Activated naive CD4-positive, alpha-beta T cell treated with anti-CD3 and anti-CD28 coated beads, Interleukin-2, amount 50 U/mL, for 72 hours (primary cell): ENCODE measurements at regions not wholly inside any gene's neighbourhood (a gene's known extent, or its start where the extent isn't known, plus 50 kb on each side); places are given as distances from the start of the nearest gene placed in this dataset.
A peak's percentile ranks its signal among the peaks of the same experiment; 100 is the strongest.

Experiments
- ATAC-seq, 2 donors: fragments of 150-1000 bp; cut with Tn5 transposase; 2 replicates each; pipeline ENCODE4 v1.10.0; 2021; ENCODE audit warnings: mild to moderate bottlenecking in 2 of 2, moderate library complexity in 2 of 2
- DNase-seq, 2 donors: peaks; one replicate each; pipeline ENCODE4 v3.0.0; 2021 to 2022; ENCODE audit warnings: low spot score in 2 of 2
- H3K27ac Mint-ChIP-seq, 2 donors: one replicate each; pipeline ENCODE4 v1.8.0; 2022; ENCODE audit warnings: mild to moderate bottlenecking in 2 of 2, mixed read lengths in 2 of 2
- H3K36me3 Mint-ChIP-seq, 2 donors: one replicate each; pipeline ENCODE4 v1.8.0; 2022; ENCODE audit warnings: mixed read lengths in 2 of 2
- H3K9me3 Mint-ChIP-seq, 2 donors: one replicate each; pipeline ENCODE4 v1.8.0; 2022; ENCODE audit warnings: mixed read lengths in 2 of 2

GRCh38 chr4:24659241-24659961 is 75.0 kb upstream of the DHX15 start:
- no peak for ATAC-seq
- no peak for DNase-seq
- no peak overlapping the region for H3K27ac Mint-ChIP-seq
- H3K36me3 Mint-ChIP-seq, result no peaks in the 10 kb centered on the region
- no peaks in the 10 kb centered on the region for H3K9me3 Mint-ChIP-seq

GRCh38 chr4:24662056-24662455 is 77.7 kb upstream of the DHX15 start:
- no peak overlapping the region for H3K27ac Mint-ChIP-seq
- no peaks in the 10 kb centered on the region for H3K9me3 Mint-ChIP-seq
- ATAC-seq (no peak), DNase-seq (no peak)
- no peaks in the 10 kb centered on the region for H3K36me3 Mint-ChIP-seq

- H3K9me3 Mint-ChIP-seq, result no peaks in the 10 kb centered on the region
- no peak for ATAC-seq
- H3K27ac Mint-ChIP-seq, result no peak overlapping the region
- no peak for DNase-seq
- H3K36me3 Mint-ChIP-seq, result no peaks in the 10 kb centered on the region
Measured at GRCh38 chr4:24662542-24662941, 78.2 kb upstream of the DHX15 start.

- DNase-seq (no peak), ATAC-seq (no peak)
- H3K36me3 Mint-ChIP-seq, result no peaks in the 10 kb centered on the region
- H3K27ac Mint-ChIP-seq, result no peak overlapping the region
- no peaks in the 10 kb centered on the region for H3K9me3 Mint-ChIP-seq
Measured at GRCh38 chr4:24664956-24665355, 80.6 kb upstream of the DHX15 start.

DNA sequence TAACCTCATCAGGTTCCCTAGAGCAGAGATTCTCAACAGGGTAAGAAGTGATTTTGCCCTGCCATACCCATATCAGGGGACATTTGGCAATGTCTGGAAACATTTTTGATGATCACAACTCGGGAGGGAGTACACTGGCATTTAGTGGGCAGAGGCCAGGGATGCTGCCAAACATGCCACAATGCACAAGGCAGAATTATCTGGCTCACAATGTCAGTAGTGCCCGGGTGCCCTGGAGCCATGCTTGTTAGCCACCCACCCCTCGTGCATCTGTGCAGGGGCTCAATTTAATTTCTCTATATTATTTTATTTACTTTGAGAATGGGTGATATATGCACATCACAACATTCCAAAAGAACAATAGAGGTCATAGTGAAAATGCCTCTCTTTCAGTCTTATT is 82.0 kb upstream of the DHX15 start:
- ATAC-seq, result no peak
- H3K36me3 Mint-ChIP-seq, result no peaks in the 10 kb centered on the region
- no peak for DNase-seq
- no peaks in the 10 kb centered on the region for H3K9me3 Mint-ChIP-seq
- H3K27ac Mint-ChIP-seq, result no peak overlapping the region

DNA sequence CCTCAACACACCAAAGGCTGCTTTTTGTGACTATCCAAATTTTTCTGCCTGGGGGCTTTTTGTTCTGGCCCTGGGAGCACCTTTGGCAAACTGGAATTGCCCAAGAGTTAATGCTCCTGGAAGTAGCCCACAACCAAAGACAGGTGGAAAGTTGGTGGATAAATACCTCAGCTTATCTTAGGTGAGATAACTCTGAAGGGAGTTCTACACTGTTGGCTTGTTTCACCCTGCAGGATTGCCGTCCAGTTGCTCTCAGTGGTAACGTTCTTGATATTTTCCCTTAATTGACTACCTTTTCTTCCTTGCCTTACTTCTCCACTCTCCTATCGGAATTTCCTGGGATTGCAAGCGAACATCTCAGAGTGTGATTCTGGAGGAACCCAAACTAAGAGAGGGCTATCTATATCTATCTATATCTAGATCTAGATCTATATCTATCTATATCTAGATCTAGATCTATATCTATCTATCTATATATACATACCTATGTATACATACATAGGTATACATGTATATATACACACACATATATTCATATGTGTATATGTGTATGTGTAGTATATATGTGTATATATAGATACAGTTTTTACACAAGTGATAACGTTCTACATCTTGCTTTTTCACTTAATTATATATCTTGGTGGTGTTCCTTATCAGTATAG is 82.6 kb upstream of the DHX15 start:
- Mint-ChIP-seq H3K9me3 (no peaks in the 10 kb centered on the region), H3K27ac (no peak overlapping the region), H3K36me3 (no peaks in the 10 kb centered on the region)
- no peak for ATAC-seq
- DNase-seq, result no peak

DNA sequence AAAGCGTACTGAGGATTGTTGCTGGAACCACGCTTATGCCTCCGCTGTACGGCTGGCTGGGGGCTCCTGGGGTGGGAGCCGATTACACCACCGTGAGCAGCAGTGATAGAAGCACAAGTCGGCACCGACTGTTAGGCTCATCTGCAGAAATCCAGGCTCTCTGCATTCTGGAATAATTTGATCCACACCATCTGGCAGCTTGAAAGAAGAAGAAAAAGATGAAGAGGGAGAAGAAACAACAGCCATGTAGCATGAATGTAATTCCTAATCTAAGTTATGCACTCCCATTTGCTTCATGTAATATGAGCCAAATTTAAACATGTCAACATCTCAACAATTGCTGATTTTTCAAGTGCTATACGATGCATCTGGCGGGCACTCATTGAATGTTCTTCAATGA is 84.6 kb upstream of the DHX15 start:
- no peaks in the 10 kb centered on the region for H3K36me3 Mint-ChIP-seq
- ATAC-seq (no peak), DNase-seq (no peak)
- no peaks in the 10 kb centered on the region for H3K9me3 Mint-ChIP-seq
- H3K27ac Mint-ChIP-seq, result no peak overlapping the region

GRCh38 chr4:24669751-24670150 is 85.4 kb upstream of the DHX15 start:
- no peaks in the 10 kb centered on the region for H3K9me3 Mint-ChIP-seq

DNA sequence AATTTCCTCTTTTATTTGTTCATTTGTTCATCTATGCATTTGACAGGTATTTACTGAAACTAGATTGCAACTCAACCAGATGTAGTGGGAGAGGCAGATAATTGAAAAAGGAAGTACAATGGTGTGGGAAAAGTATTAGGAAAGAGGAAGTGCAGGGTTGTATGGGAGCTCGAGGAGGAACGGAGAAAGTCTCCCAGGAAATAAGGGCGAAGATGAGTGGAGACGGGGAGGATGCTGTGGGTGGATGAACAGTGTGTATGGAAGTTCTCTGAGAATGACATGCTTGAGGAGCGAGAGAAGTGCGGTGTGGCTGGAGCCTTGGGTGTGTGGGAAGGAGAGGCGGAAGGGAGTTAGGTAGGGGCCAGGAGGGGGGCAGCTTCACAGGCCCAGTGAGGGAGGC is 87.5 kb upstream of the DHX15 start:
- ATAC-seq (no peak), DNase-seq (no peak)
- H3K36me3 Mint-ChIP-seq, result no peaks in the 10 kb centered on the region
- no peak overlapping the region for H3K27ac Mint-ChIP-seq
- H3K9me3 Mint-ChIP-seq, result peaks cover 5 to 6% of the 10 kb centered on the region in 2 donors

More at GRCh38 chr4:24669751-24670150, 85.4 kb upstream of the DHX15 start:
- Mint-ChIP-seq H3K27ac (no peak overlapping the region), H3K36me3 (no peaks in the 10 kb centered on the region)
- ATAC-seq (no peak), DNase-seq (no peak)

GRCh38 chr4:24672880-24673279 is 88.5 kb upstream of the DHX15 start:
- ATAC-seq, result no peak
- no peak overlapping the region for H3K27ac Mint-ChIP-seq
- H3K36me3 Mint-ChIP-seq, result no peaks in the 10 kb centered on the region

DNA sequence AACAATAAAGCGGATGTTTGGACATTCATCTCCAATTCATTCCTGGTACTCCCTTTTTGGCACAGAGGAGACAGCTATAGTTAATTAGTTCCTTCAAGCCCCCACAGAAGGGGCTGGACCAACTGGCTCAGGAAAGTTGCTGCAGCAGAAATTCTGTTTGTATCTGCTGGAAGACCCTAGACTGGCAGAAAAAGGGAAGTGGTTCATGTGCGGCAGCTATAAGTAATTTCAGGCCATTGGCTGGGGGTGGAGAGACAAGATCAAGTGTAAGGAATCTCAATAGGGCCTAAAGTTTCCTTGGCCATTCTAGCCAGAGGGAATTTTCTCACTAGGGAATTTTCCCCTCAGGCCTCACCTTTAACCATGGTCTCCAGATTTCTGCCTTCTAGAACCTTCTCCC is 89.9 kb upstream of the DHX15 start:
- no peak overlapping the region for H3K27ac Mint-ChIP-seq
- H3K9me3 Mint-ChIP-seq, result peaks cover 5 to 6% of the 10 kb centered on the region in 2 donors
- no peaks in the 10 kb centered on the region for H3K36me3 Mint-ChIP-seq
- ATAC-seq (no peak), DNase-seq (no peak)

More at GRCh38 chr4:24672880-24673279, 88.5 kb upstream of the DHX15 start:
- peaks cover 5 to 6% of the 10 kb centered on the region in 2 donors for H3K9me3 Mint-ChIP-seq
- DNase-seq, result no peak

DNA sequence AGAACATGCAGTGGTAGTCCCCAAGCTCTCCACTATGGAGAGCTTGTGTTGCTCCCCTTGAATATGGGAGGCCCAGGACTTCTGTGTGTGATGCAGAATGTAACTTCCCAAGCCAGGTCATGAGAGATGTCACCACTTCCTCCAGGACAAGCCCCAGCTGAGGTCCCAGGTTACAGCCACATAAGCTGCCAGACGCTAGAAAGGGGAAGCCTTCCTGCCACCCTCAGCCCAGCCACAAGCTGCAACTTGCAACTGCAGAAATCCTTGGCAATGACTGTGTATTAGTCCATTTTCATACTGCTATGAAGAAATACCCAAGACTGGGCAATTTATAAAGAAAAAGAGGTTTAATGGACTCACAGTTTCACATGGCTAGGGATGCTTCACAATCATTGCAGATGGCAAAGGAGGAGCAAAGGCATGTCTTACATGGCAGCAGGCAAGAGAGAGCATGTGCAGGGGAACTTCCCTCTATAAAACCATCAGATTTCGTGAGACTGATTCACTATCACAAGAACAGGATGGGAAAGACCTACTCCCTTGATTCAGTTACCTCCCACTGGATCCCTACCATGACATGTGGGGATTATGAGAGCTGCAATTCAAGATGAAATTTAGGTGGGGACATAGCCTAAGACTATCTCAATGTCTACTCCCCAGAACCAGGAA is 91.5 kb upstream of the DHX15 start:
- peaks cover 5 to 6% of the 10 kb centered on the region in 2 donors for H3K9me3 Mint-ChIP-seq
- no peaks in the 10 kb centered on the region for H3K36me3 Mint-ChIP-seq
- DNase-seq (no peak), ATAC-seq (no peak)
- no peak overlapping the region for H3K27ac Mint-ChIP-seq

DNA sequence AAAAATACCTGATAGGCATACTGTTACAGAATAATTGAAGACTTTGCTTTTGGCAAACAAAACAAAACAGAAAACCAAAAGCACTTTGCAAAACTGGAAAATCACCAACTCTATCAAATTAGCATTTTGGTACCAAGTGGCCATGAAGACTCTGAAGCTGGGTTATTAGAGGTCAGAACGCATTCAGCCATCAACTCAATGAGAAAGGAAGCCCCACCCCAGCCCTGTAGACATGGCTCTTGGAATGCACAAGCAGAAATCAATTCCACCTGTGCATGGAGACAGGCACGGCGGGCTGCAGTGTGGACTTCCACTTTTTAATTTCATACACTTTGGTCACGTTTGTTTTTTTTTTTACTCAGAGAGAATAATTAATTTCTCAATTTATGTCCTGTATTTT is 93.6 kb upstream of the DHX15 start:
- DNase-seq (no peak), ATAC-seq (no peak)
- Mint-ChIP-seq H3K9me3 (peaks cover 6 to 9% of the 10 kb centered on the region in 2 donors), H3K36me3 (no peaks in the 10 kb centered on the region), H3K27ac (no peak overlapping the region)

DNA sequence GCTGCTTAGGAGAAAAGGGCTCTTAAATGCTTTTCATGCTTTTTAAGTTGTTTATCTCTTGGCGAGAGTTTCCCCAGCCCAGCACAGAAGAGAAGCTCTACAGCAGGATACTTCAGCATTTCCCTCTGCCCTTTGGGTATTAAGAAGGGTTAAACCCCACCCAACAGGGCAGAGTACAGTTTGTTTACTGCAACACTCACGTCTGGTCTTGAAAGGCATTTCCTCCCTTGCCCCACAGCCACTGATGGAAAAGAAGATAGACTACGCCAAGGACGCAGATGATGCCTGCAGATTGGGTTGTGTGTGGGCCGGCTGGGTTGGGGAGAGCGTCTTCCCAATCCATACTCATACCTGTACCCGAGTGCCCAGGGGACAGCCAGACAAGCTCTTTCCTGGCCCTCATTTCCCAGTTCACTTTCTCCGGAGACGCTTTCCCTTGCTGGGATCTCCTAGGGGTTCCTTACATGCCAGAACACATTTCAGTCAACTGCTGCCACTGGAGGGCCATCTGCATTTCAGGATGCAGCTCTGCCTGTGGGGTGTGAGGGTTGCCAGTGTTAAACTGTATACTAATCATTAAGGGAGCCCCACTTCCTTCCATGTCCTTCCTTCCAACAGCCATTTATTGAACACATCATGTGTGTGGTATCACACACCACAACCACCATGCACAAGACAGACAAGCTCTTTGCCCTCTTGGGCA is 96.5 kb upstream of the DHX15 start:
- no peak for ATAC-seq

GRCh38 chr4:24683116-24683515 is 98.8 kb upstream of the DHX15 start:
- Mint-ChIP-seq H3K9me3 (peaks cover 3 to 5% of the 10 kb centered on the region in 2 donors), H3K36me3 (no peaks in the 10 kb centered on the region), H3K27ac (no peak overlapping the region)
- no peak for ATAC-seq
- DNase-seq, result no peak

More for the DNA sequence above, 96.5 kb upstream of the DHX15 start:
- Mint-ChIP-seq H3K36me3 (no peaks in the 10 kb centered on the region), H3K9me3 (peaks cover 7% of the 10 kb centered on the region in 2 donors), H3K27ac (no peak overlapping the region)
- DNase-seq, result no peak

- no peak overlapping the region for H3K27ac Mint-ChIP-seq
- H3K9me3 Mint-ChIP-seq, result peaks cover 3 to 4% of the 10 kb centered on the region in 2 donors
- DNase-seq (peak in 1 of 2 donors; percentile 19), ATAC-seq (no peak)
- no peaks in the 10 kb centered on the region for H3K36me3 Mint-ChIP-seq
Measured at GRCh38 chr4:24686866-24687692, 102.7 kb upstream of the DHX15 start.
